ENCODE measurements at regions not wholly inside any gene's neighbourhood (a gene's known extent, or its start where the extent isn't known, plus 50 kb on each side); places are given as distances from the start of the nearest gene placed in this dataset.

- Histone ChIP-seq H3K27me3 (no peaks in the 10 kb centered on the region), H3K4me1 (no peaks in the 10 kb centered on the region), H3K4me3 (no peak overlapping the region), H3K9me3 (no peaks in the 10 kb centered on the region), H3K36me3 (no peaks in the 10 kb centered on the region), H3K27ac (no peak overlapping the region)
- DNase-seq (ENCODE audit: extremely low spot score in 2 of 2), result no peak
- TF ChIP-seq POLR2A (IDR thresholded peaks at IDR 0.05) (no peak), POLR2AphosphoS5 (IDR thresholded peaks at IDR 0.05; ENCODE audit: insufficient read depth in 1 of 2, low read depth in 1 of 2) (no peak)
- intact Hi-C loops (cut with DNase I), result no loop called here
These were observed 1168.5 kb upstream of the FLRT2 start for GRCh38 chr14:84361476-84361875.

GRCh38 chr14:84375235-84375634 lies 1154.7 kb upstream of the FLRT2 start:
- DNase-seq (ENCODE audit: extremely low spot score in 2 of 2), result no peak
- Histone ChIP-seq H3K4me1 (no peaks in the 10 kb centered on the region), H3K36me3 (no peaks in the 10 kb centered on the region), H3K27ac (no peak overlapping the region), H3K9me3 (no peaks in the 10 kb centered on the region), H3K4me3 (no peak overlapping the region), H3K27me3 (no peaks in the 10 kb centered on the region)
- TF ChIP-seq CTCF (IDR thresholded peaks at IDR 0.05), result no peak
- no peak for TF ChIP-seq POLR2AphosphoS5 (IDR thresholded peaks at IDR 0.05; ENCODE audit: insufficient read depth in 1 of 2, low read depth in 1 of 2)
- TF ChIP-seq POLR2A (IDR thresholded peaks at IDR 0.05), result no peak
- intact Hi-C loops (cut with DNase I), result no loop called here

GRCh38 chr14:84390010-84390409 lies 1139.9 kb upstream of the FLRT2 start:
- intact Hi-C loops (cut with DNase I), result no loop called here
- DNase-seq (ENCODE audit: extremely low spot score in 2 of 2), result no peak

GRCh38 chr14:84397631-84398030 lies 1132.3 kb upstream of the FLRT2 start:
- H3K27me3 ChIP-seq, result no peaks in the 10 kb centered on the region
- intact Hi-C loops (cut with DNase I), result no loop called here

More at GRCh38 chr14:84390010-84390409, 1139.9 kb upstream of the FLRT2 start:
- Histone ChIP-seq H3K27me3 (no peaks in the 10 kb centered on the region), H3K36me3 (no peaks in the 10 kb centered on the region), H3K9me3 (no peaks in the 10 kb centered on the region), H3K4me1 (no peaks in the 10 kb centered on the region), H3K27ac (no peak overlapping the region), H3K4me3 (no peak overlapping the region)
- TF ChIP-seq POLR2AphosphoS5 (IDR thresholded peaks at IDR 0.05; ENCODE audit: insufficient read depth in 1 of 2, low read depth in 1 of 2) (no peak), POLR2A (IDR thresholded peaks at IDR 0.05) (no peak), CTCF (IDR thresholded peaks at IDR 0.05) (no peak)

GRCh38 chr14:84399296-84399910 lies 1130.5 kb upstream of the FLRT2 start:
- H3K36me3 ChIP-seq, result no peaks in the 10 kb centered on the region
- no peak overlapping the region for H3K27ac ChIP-seq
- H3K4me3 ChIP-seq, result no peak overlapping the region
- no peaks in the 10 kb centered on the region for H3K9me3 ChIP-seq
- no peak for DNase-seq (ENCODE audit: extremely low spot score in 2 of 2)
- H3K27me3 ChIP-seq, result no peaks in the 10 kb centered on the region
- no peaks in the 10 kb centered on the region for H3K4me1 ChIP-seq
- intact Hi-C loops (cut with DNase I), result no loop called here
- TF ChIP-seq CTCF (IDR thresholded peaks at IDR 0.05), result no peak
- no peak for TF ChIP-seq POLR2A (IDR thresholded peaks at IDR 0.05)
- no peak for TF ChIP-seq POLR2AphosphoS5 (IDR thresholded peaks at IDR 0.05; ENCODE audit: insufficient read depth in 1 of 2, low read depth in 1 of 2)

More at GRCh38 chr14:84397631-84398030, 1132.3 kb upstream of the FLRT2 start:
- TF ChIP-seq CTCF (IDR thresholded peaks at IDR 0.05), result no peak
- no peak for TF ChIP-seq POLR2AphosphoS5 (IDR thresholded peaks at IDR 0.05; ENCODE audit: insufficient read depth in 1 of 2, low read depth in 1 of 2)
- TF ChIP-seq POLR2A (IDR thresholded peaks at IDR 0.05), result no peak
- H3K36me3 ChIP-seq, result no peaks in the 10 kb centered on the region
- no peaks in the 10 kb centered on the region for H3K9me3 ChIP-seq
- no peak overlapping the region for H3K4me3 ChIP-seq
- no peak for DNase-seq (ENCODE audit: extremely low spot score in 2 of 2)
- no peak overlapping the region for H3K27ac ChIP-seq
- no peaks in the 10 kb centered on the region for H3K4me1 ChIP-seq

Measured in vagina (tissue), 2 donors.